ENCODE measurements at regions not wholly inside any gene's neighbourhood (a gene's known extent, or its start where the extent isn't known, plus 50 kb on each side); places are given as distances from the start of the nearest gene placed in this dataset.

DNA sequence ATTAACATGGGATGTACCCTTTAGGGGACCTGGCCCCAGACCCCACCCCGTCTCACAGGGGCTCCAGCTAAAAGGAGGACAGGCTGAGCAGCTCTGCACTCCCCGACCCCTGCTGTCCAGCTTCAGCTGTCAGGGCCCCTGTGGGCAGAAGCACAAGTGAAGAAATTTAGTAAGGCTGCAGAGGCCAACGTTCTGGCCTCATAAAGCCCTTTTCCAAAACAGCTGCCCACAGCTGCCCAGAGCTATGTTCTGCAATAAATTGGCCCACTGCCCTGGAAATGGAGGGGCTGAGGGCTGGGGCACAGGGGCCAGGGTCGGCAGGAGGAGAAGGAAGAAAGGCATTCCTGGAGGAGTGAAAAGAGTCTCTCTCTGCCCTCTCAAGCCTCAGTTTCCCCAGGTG is 357.1 kb downstream of the BCL11B start:
- no peak overlapping the region for H3K27ac Mint-ChIP-seq
- H3K27ac ChIP-seq (ENCODE audit: low read depth, low read length) = no peak overlapping the region
- 76% methylated on average over 2 to 4 of the region's 4 CpGs for WGBS, 2 experiments (ENCODE audit: insufficient coverage in 1 of 2, insufficient read length in 1 of 2)
- H3K4me3 ChIP-seq (ENCODE audit: low read length) = no peak overlapping the region
- peaks cover 14% of the 10 kb centered on the region for H3K27me3 Mint-ChIP-seq (ENCODE audit: insufficient read depth)
- DNase-seq = no peak
- H3K9me3 ChIP-seq (ENCODE audit: control insufficient read depth, low read length) = no peaks in the 10 kb centered on the region
- H3K4me1 Mint-ChIP-seq = peaks cover 7% of the 10 kb centered on the region
- no peaks in the 10 kb centered on the region for H3K9me3 Mint-ChIP-seq
- no peaks in the 10 kb centered on the region for H3K36me3 Mint-ChIP-seq (ENCODE audit: low read depth)
- H3K36me3 ChIP-seq (ENCODE audit: control insufficient read depth, insufficient read depth, low read length) = no peaks in the 10 kb centered on the region
- H3K27me3 ChIP-seq (ENCODE audit: control insufficient read depth, insufficient read depth, low read length, poor library complexity, severe bottlenecking) = no peaks in the 10 kb centered on the region
- TF ChIP-seq, protein P1, sequence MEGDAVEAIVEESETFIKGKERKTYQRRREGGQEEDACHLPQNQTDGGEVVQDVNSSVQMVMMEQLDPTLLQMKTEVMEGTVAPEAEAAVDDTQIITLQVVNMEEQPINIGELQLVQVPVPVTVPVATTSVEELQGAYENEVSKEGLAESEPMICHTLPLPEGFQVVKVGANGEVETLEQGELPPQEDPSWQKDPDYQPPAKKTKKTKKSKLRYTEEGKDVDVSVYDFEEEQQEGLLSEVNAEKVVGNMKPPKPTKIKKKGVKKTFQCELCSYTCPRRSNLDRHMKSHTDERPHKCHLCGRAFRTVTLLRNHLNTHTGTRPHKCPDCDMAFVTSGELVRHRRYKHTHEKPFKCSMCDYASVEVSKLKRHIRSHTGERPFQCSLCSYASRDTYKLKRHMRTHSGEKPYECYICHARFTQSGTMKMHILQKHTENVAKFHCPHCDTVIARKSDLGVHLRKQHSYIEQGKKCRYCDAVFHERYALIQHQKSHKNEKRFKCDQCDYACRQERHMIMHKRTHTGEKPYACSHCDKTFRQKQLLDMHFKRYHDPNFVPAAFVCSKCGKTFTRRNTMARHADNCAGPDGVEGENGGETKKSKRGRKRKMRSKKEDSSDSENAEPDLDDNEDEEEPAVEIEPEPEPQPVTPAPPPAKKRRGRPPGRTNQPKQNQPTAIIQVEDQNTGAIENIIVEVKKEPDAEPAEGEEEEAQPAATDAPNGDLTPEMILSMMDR (conservative IDR thresholded peaks at IDR 0.05) = no peak
- H3K9ac ChIP-seq (ENCODE audit: extremely low read depth, low read length, poor library complexity, severe bottlenecking) = no peak overlapping the region
- H3K4me1 ChIP-seq (ENCODE audit: control insufficient read depth, insufficient read depth, low read length) = no peaks in the 10 kb centered on the region
- no peak overlapping the region for H3K4me3 Mint-ChIP-seq

DNA sequence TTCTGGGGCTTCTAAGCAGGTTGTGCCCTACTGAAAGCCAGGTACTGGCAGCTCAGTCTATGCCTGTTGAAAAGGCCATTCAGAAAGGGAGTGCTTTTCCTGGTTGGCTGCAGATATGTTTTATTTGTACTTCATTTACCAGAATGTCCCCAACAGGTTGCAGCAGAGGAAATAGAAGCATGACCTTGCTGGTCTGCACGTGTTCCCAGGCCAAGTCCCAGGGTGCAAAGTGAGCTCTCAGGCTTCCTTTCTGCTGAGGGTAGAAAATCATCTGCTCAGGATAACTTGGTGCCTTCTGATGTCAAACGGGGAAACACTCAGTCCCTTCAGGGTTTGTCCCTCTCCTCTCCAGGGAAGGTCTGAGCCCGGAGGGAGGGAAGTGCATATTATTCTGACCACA is 356.4 kb downstream of the BCL11B start:
- Histone ChIP-seq H3K4me1 (ENCODE audit: control insufficient read depth, insufficient read depth, low read length) (no peaks in the 10 kb centered on the region), H3K27ac (ENCODE audit: low read depth, low read length) (no peak overlapping the region), H3K9ac (ENCODE audit: extremely low read depth, low read length, poor library complexity, severe bottlenecking) (no peak overlapping the region), H3K4me3 (ENCODE audit: low read length) (no peak overlapping the region), H3K36me3 (ENCODE audit: control insufficient read depth, insufficient read depth, low read length) (no peaks in the 10 kb centered on the region), H3K27me3 (ENCODE audit: control insufficient read depth, insufficient read depth, low read length, poor library complexity, severe bottlenecking) (no peaks in the 10 kb centered on the region), H3K9me3 (ENCODE audit: control insufficient read depth, low read length) (no peaks in the 10 kb centered on the region)
- TF ChIP-seq, protein P1 (conservative IDR thresholded peaks at IDR 0.05) = no peak
- no peak overlapping the region for H3K27ac Mint-ChIP-seq
- no peak for DNase-seq
- 83 to 87% methylated on average over 3 of the region's 3 CpGs for WGBS, 2 experiments (ENCODE audit: insufficient coverage in 1 of 2, insufficient read length in 1 of 2)
- peaks cover 7% of the 10 kb centered on the region for H3K4me1 Mint-ChIP-seq
- no peak overlapping the region for H3K4me3 Mint-ChIP-seq
- no peaks in the 10 kb centered on the region for H3K9me3 Mint-ChIP-seq
- peaks cover 14% of the 10 kb centered on the region for H3K27me3 Mint-ChIP-seq (ENCODE audit: insufficient read depth)
- no peaks in the 10 kb centered on the region for H3K36me3 Mint-ChIP-seq (ENCODE audit: low read depth)

DNA sequence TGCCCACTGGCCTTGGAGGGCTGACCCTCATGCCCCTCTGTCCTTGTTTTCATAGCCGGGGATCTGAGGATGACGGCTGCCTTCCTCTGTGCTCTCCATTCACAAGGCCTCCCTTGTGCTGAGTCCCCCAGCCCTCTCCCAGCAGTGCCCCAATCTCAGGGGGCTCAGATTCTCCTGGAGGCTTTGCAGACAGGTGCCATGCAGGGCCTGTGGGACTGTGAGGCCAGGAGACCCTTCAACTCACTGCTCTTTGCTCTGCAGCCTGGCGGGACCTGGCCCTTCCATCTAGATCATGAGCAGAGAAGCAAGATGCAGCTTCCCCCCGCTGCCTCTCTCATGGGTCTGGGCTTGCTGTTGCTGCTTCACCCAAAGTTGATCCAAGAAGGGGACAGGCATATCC is 356.0 kb downstream of the BCL11B start:
- TF ChIP-seq, protein P1 (conservative IDR thresholded peaks at IDR 0.05) = no peak
- H3K9ac ChIP-seq (ENCODE audit: extremely low read depth, low read length, poor library complexity, severe bottlenecking) = no peak overlapping the region
- H3K27ac Mint-ChIP-seq = peak overlapping the region; percentile 13
- H3K4me1 Mint-ChIP-seq = peaks cover 7% of the 10 kb centered on the region
- no peaks in the 10 kb centered on the region for H3K4me1 ChIP-seq (ENCODE audit: control insufficient read depth, insufficient read depth, low read length)
- no peaks in the 10 kb centered on the region for H3K27me3 ChIP-seq (ENCODE audit: control insufficient read depth, insufficient read depth, low read length, poor library complexity, severe bottlenecking)
- H3K36me3 Mint-ChIP-seq (ENCODE audit: low read depth) = no peaks in the 10 kb centered on the region
- H3K9me3 ChIP-seq (ENCODE audit: control insufficient read depth, low read length) = no peaks in the 10 kb centered on the region
- DNase-seq = no peak
- no peak overlapping the region for H3K4me3 Mint-ChIP-seq
- no peak overlapping the region for H3K27ac ChIP-seq (ENCODE audit: low read depth, low read length)
- peaks cover 14% of the 10 kb centered on the region for H3K27me3 Mint-ChIP-seq (ENCODE audit: insufficient read depth)
- no peak overlapping the region for H3K4me3 ChIP-seq (ENCODE audit: low read length)
- 94 to 100% methylated on average over 3 to 4 of the region's 4 CpGs for WGBS, 2 experiments (ENCODE audit: insufficient coverage in 1 of 2, insufficient read length in 1 of 2)
- no peaks in the 10 kb centered on the region for H3K9me3 Mint-ChIP-seq
- no peaks in the 10 kb centered on the region for H3K36me3 ChIP-seq (ENCODE audit: control insufficient read depth, insufficient read depth, low read length)

Data from endodermal cell (in vitro differentiated cells).